Transverse colon (tissue), 4 donors: ENCODE measurements at regions not wholly inside any gene's neighbourhood (a gene's known extent, or its start where the extent isn't known, plus 50 kb on each side); places are given as distances from the start of the nearest gene placed in this dataset.

Source experiments
- CTCF ChIP-seq, 5 experiments: fragments of 200-600 bp in 3 of 5; fragments of 450-650 bp in 2 of 5; sonication (generic) in 3 of 5; IDR thresholded peaks; 1 replicate in 2 of 5; 2 replicates in 3 of 5; pipeline ENCODE4 v1.5.1; 2016 to 2017; ENCODE audit warnings: antibody characterized with exemption in 5 of 5, inconsistent platforms in 3 of 5, mild to moderate bottlenecking in 2 of 5, moderate library complexity in 1 of 5
- EP300 ChIP-seq: sonication (generic); formaldehyde crosslinking; IDR thresholded peaks from one replicate; pipeline ENCODE4 v1.6.1; 2017; ENCODE audit warnings: antibody characterized with exemption, low read depth
- POLR2A ChIP-seq: fragments of 450-650 bp; IDR thresholded peaks from one replicate; pipeline ENCODE4 v1.6.1; 2016; ENCODE audit warnings: antibody characterized with exemption, mild to moderate bottlenecking, moderate library complexity
- POLR2AphosphoS5 ChIP-seq, 3 donors: sonication (generic); formaldehyde crosslinking; IDR thresholded peaks; one replicate each; pipeline ENCODE4 v1.6.1; 2016; ENCODE audit warnings: antibody characterized with exemption in 3 of 3

GRCh38 chr12:88375306-88376305 is 204.7 kb downstream of the KITLG start:
- TF ChIP-seq POLR2AphosphoS5 (IDR thresholded peaks at IDR 0.05) (no peak), POLR2A (no peak), CTCF (IDR thresholded peaks at IDR 0.05) (no peak), EP300 (no peak)
